ENCODE measurements at regions not wholly inside any gene's neighbourhood (a gene's known extent, or its start where the extent isn't known, plus 50 kb on each side); places are given as distances from the start of the nearest gene placed in this dataset.

- ATAC-seq = no peak
- TF ChIP-seq ZNF8 (CRISPR knock-in tag; IDR thresholded peaks at IDR 0.05) = no peak
- no peak for TF ChIP-seq TOX (CRISPR knock-in tag; IDR thresholded peaks at IDR 0.05; ENCODE audit: borderline replicate concordance)
- TF ChIP-seq, protein P1, sequence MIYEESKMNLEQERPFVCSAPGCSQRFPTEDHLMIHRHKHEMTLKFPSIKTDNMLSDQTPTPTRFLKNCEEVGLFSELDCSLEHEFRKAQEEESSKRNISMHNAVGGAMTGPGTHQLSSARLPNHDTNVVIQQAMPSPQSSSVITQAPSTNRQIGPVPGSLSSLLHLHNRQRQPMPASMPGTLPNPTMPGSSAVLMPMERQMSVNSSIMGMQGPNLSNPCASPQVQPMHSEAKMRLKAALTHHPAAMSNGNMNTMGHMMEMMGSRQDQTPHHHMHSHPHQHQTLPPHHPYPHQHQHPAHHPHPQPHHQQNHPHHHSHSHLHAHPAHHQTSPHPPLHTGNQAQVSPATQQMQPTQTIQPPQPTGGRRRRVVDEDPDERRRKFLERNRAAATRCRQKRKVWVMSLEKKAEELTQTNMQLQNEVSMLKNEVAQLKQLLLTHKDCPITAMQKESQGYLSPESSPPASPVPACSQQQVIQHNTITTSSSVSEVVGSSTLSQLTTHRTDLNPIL (CRISPR knock-in tag; IDR thresholded peaks at IDR 0.05; ENCODE audit: low read depth) = no peak
- TF ChIP-seq, protein P2, sequence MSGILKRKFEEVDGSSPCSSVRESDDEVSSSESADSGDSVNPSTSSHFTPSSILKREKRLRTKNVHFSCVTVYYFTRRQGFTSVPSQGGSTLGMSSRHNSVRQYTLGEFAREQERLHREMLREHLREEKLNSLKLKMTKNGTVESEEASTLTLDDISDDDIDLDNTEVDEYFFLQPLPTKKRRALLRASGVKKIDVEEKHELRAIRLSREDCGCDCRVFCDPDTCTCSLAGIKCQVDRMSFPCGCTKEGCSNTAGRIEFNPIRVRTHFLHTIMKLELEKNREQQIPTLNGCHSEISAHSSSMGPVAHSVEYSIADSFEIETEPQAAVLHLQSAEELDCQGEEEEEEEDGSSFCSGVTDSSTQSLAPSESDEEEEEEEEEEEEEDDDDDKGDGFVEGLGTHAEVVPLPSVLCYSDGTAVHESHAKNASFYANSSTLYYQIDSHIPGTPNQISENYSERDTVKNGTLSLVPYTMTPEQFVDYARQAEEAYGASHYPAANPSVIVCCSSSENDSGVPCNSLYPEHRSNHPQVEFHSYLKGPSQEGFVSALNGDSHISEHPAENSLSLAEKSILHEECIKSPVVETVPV (CRISPR knock-in tag; IDR thresholded peaks at IDR 0.05) = no peak
- no peak for TF ChIP-seq ZFP30 (CRISPR knock-in tag; IDR thresholded peaks at IDR 0.05)
- TF ChIP-seq ZFP3 (CRISPR knock-in tag; IDR thresholded peaks at IDR 0.05) = no peak
- TF ChIP-seq SNAI2 (CRISPR knock-in tag; IDR thresholded peaks at IDR 0.05) = no peak
- no peak for TF ChIP-seq ZC3H10 (CRISPR knock-in tag; IDR thresholded peaks at IDR 0.05)
- no peak for TF ChIP-seq TSHZ2 (CRISPR knock-in tag; IDR thresholded peaks at IDR 0.05)
These were observed 120.9 kb upstream of the ZNF804B start for GRCh38 chr7:88638583-88638982.

DNA sequence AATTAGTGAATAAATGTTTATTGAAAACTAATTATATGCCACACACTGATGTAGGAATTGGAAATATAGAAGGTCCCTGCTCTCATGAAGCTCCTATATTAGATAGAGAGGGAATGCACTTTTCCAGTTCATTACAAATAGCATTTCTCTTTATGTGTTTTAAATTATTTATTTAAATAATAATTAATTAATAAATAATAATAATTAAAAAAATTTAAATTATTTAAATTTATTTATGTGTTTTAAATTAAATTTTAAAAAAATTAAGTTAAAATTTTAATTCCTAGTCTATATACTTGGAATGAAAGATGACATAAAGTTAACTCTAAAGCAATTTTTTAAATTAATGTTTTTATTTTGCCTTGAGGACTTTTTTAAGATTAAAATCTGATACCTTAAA, 121.7 kb upstream of the ZNF804B start:
- TF ChIP-seq, protein P2 (CRISPR knock-in tag; IDR thresholded peaks at IDR 0.05) = no peak
- no peak for TF ChIP-seq BACH2 (CRISPR knock-in tag; IDR thresholded peaks at IDR 0.05; ENCODE audit: borderline replicate concordance)
- no peak for TF ChIP-seq PPARA (CRISPR knock-in tag; IDR thresholded peaks at IDR 0.05; ENCODE audit: borderline replicate concordance)
- no peak for TF ChIP-seq TOX (CRISPR knock-in tag; IDR thresholded peaks at IDR 0.05; ENCODE audit: borderline replicate concordance)
- TF ChIP-seq ARNTL (CRISPR knock-in tag; IDR thresholded peaks at IDR 0.05; ENCODE audit: borderline replicate concordance, low read depth) = no peak
- TF ChIP-seq, protein P1 (CRISPR knock-in tag; IDR thresholded peaks at IDR 0.05; ENCODE audit: low read depth) = no peak
- no peak for TF ChIP-seq ZC3H10 (CRISPR knock-in tag; IDR thresholded peaks at IDR 0.05)
- no peak for TF ChIP-seq SNAI2 (CRISPR knock-in tag; IDR thresholded peaks at IDR 0.05)
- no peak for TF ChIP-seq ZNF8 (CRISPR knock-in tag; IDR thresholded peaks at IDR 0.05)
- TF ChIP-seq, protein P3, sequence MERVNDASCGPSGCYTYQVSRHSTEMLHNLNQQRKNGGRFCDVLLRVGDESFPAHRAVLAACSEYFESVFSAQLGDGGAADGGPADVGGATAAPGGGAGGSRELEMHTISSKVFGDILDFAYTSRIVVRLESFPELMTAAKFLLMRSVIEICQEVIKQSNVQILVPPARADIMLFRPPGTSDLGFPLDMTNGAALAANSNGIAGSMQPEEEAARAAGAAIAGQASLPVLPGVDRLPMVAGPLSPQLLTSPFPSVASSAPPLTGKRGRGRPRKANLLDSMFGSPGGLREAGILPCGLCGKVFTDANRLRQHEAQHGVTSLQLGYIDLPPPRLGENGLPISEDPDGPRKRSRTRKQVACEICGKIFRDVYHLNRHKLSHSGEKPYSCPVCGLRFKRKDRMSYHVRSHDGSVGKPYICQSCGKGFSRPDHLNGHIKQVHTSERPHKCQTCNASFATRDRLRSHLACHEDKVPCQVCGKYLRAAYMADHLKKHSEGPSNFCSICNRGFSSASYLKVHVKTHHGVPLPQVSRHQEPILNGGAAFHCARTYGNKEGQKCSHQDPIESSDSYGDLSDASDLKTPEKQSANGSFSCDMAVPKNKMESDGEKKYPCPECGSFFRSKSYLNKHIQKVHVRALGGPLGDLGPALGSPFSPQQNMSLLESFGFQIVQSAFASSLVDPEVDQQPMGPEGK (CRISPR knock-in tag; IDR thresholded peaks at IDR 0.05; ENCODE audit: borderline replicate concordance) = no peak
- no peak for TF ChIP-seq RARB (CRISPR knock-in tag; IDR thresholded peaks at IDR 0.05)
- TF ChIP-seq ZNF70 (CRISPR knock-in tag; IDR thresholded peaks at IDR 0.05) = no peak
- no peak for TF ChIP-seq ISL1 (CRISPR knock-in tag; IDR thresholded peaks at IDR 0.05)
- TF ChIP-seq TSHZ2 (CRISPR knock-in tag; IDR thresholded peaks at IDR 0.05) = no peak
- TF ChIP-seq, protein P4, sequence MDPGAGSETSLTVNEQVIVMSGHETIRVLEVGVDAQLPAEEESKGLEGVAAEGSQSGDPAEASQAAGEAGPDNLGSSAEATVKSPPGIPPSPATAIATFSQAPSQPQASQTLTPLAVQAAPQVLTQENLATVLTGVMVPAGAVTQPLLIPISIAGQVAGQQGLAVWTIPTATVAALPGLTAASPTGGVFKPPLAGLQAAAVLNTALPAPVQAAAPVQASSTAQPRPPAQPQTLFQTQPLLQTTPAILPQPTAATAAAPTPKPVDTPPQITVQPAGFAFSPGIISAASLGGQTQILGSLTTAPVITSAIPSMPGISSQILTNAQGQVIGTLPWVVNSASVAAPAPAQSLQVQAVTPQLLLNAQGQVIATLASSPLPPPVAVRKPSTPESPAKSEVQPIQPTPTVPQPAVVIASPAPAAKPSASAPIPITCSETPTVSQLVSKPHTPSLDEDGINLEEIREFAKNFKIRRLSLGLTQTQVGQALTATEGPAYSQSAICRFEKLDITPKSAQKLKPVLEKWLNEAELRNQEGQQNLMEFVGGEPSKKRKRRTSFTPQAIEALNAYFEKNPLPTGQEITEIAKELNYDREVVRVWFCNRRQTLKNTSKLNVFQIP (CRISPR knock-in tag; IDR thresholded peaks at IDR 0.05; ENCODE audit: borderline replicate concordance, low read depth) = no peak
- no peak for TF ChIP-seq ZFP3 (CRISPR knock-in tag; IDR thresholded peaks at IDR 0.05)
- no peak for TF ChIP-seq GLIS3 (CRISPR knock-in tag; IDR thresholded peaks at IDR 0.05)
- ATAC-seq = no peak

Data from SK-N-SH treated with all-trans-retinoic acid at 6 μM for 48 hours (cell line).